ENCODE measurements at regions not wholly inside any gene's neighbourhood (a gene's known extent, or its start where the extent isn't known, plus 50 kb on each side); places are given as distances from the start of the nearest gene placed in this dataset.

- Mint-ChIP-seq H3K27me3 (peaks cover 14% of the 10 kb centered on the region), H3K27ac (no peak overlapping the region), H3K4me3 (ENCODE audit: low read depth) (no peak overlapping the region), H3K36me3 (ENCODE audit: insufficient read depth) (no peaks in the 10 kb centered on the region), H3K4me1 (ENCODE audit: low read depth) (peaks cover 4% of the 10 kb centered on the region), H3K9me3 (ENCODE audit: low read depth) (no peaks in the 10 kb centered on the region)
- no peak for TF ChIP-seq CTCF (IDR thresholded peaks at IDR 0.05; ENCODE audit: unreplicated experiment)
- DNase-seq (ENCODE audit: low spot score, unreplicated experiment): no peak
Measured at GRCh38 chr19:31826325-31826724, 477.1 kb upstream of the TSHZ3 start.

GRCh38 chr19:31831421-31832175 lies 482.4 kb upstream of the TSHZ3 start:
- H3K4me1 Mint-ChIP-seq (ENCODE audit: low read depth): peaks cover 3% of the 10 kb centered on the region
- no peak overlapping the region for H3K27ac Mint-ChIP-seq
- H3K27me3 Mint-ChIP-seq: peaks cover 21% of the 10 kb centered on the region
- H3K9me3 Mint-ChIP-seq (ENCODE audit: low read depth): peaks cover 18% of the 10 kb centered on the region
- H3K4me3 Mint-ChIP-seq (ENCODE audit: low read depth): no peak overlapping the region
- H3K36me3 Mint-ChIP-seq (ENCODE audit: insufficient read depth): peaks cover 2% of the 10 kb centered on the region
- no peak for DNase-seq (ENCODE audit: low spot score, unreplicated experiment)
- TF ChIP-seq CTCF (IDR thresholded peaks at IDR 0.05; ENCODE audit: unreplicated experiment): no peak

GRCh38 chr19:31832176-31832548 lies 482.9 kb upstream of the TSHZ3 start:
- no peak overlapping the region for H3K27ac Mint-ChIP-seq
- H3K36me3 Mint-ChIP-seq (ENCODE audit: insufficient read depth): peaks cover 2% of the 10 kb centered on the region
- peaks cover 21% of the 10 kb centered on the region for H3K27me3 Mint-ChIP-seq

GRCh38 chr19:31834070-31834469 lies 484.8 kb upstream of the TSHZ3 start:
- DNase-seq (ENCODE audit: low spot score, unreplicated experiment): no peak
- no peak overlapping the region for H3K4me3 Mint-ChIP-seq (ENCODE audit: low read depth)
- H3K36me3 Mint-ChIP-seq (ENCODE audit: insufficient read depth): peaks cover 2% of the 10 kb centered on the region
- peaks cover 18% of the 10 kb centered on the region for H3K9me3 Mint-ChIP-seq (ENCODE audit: low read depth)
- H3K4me1 Mint-ChIP-seq (ENCODE audit: low read depth): peaks cover 6% of the 10 kb centered on the region
- no peak for TF ChIP-seq CTCF (IDR thresholded peaks at IDR 0.05; ENCODE audit: unreplicated experiment)
- no peak overlapping the region for H3K27ac Mint-ChIP-seq
- H3K27me3 Mint-ChIP-seq: peaks cover 25% of the 10 kb centered on the region

More at GRCh38 chr19:31832176-31832548, 482.9 kb upstream of the TSHZ3 start:
- Mint-ChIP-seq H3K4me1 (ENCODE audit: low read depth) (peaks cover 3% of the 10 kb centered on the region), H3K9me3 (ENCODE audit: low read depth) (peaks cover 18% of the 10 kb centered on the region), H3K4me3 (ENCODE audit: low read depth) (no peak overlapping the region)
- DNase-seq (ENCODE audit: low spot score, unreplicated experiment): no peak
- TF ChIP-seq CTCF (IDR thresholded peaks at IDR 0.05; ENCODE audit: unreplicated experiment): no peak

GRCh38 chr19:31838163-31838815 lies 489.1 kb upstream of the TSHZ3 start:
- H3K36me3 Mint-ChIP-seq (ENCODE audit: insufficient read depth): peaks cover 2% of the 10 kb centered on the region
- no peak for DNase-seq (ENCODE audit: low spot score, unreplicated experiment)
- no peak for TF ChIP-seq CTCF (IDR thresholded peaks at IDR 0.05; ENCODE audit: unreplicated experiment)
- H3K9me3 Mint-ChIP-seq (ENCODE audit: low read depth): peaks cover 30% of the 10 kb centered on the region
- H3K27ac Mint-ChIP-seq: peak overlapping the region; percentile 17
- H3K4me1 Mint-ChIP-seq (ENCODE audit: low read depth): peaks cover 3% of the 10 kb centered on the region
- H3K4me3 Mint-ChIP-seq (ENCODE audit: low read depth): no peak overlapping the region
- H3K27me3 Mint-ChIP-seq: peaks cover 6% of the 10 kb centered on the region
